ENCODE measurements at regions not wholly inside any gene's neighbourhood (a gene's known extent, or its start where the extent isn't known, plus 50 kb on each side); places are given as distances from the start of the nearest gene placed in this dataset.

- TF ChIP-seq CTCF (IDR thresholded peaks at IDR 0.05; ENCODE audit: extremely low read depth, insufficient read depth, missing control alignments), result no peak
- in situ Hi-C loops (cut with MboI; ENCODE audit: low pct_unique_long_range_greater_than_20kb, low sequenced_read_pairs, unreplicated experiment), result no loop called here
- no peak for DNase-seq (ENCODE audit: low spot score)
Observed at GRCh38 chr18:25727281-25727985, 363.0 kb downstream of the SS18 start.

- in situ Hi-C loops (cut with MboI; ENCODE audit: low pct_unique_long_range_greater_than_20kb, low sequenced_read_pairs, unreplicated experiment), result no loop called here
- no peak for TF ChIP-seq CTCF (IDR thresholded peaks at IDR 0.05; ENCODE audit: extremely low read depth, insufficient read depth, missing control alignments)
- DNase-seq (ENCODE audit: low spot score), result no peak
Observed at GRCh38 chr18:25726298-25726697, 364.1 kb downstream of the SS18 start.

GRCh38 chr18:25725501-25725900, 364.9 kb downstream of the SS18 start:
- DNase-seq (ENCODE audit: low spot score), result no peak
- in situ Hi-C loops (cut with MboI; ENCODE audit: low pct_unique_long_range_greater_than_20kb, low sequenced_read_pairs, unreplicated experiment), result no loop called here
- TF ChIP-seq CTCF (IDR thresholded peaks at IDR 0.05; ENCODE audit: extremely low read depth, insufficient read depth, missing control alignments), result no peak

GRCh38 chr18:25724997-25725396, 365.4 kb downstream of the SS18 start:
- in situ Hi-C loops (cut with MboI; ENCODE audit: low pct_unique_long_range_greater_than_20kb, low sequenced_read_pairs, unreplicated experiment), result no loop called here

GRCh38 chr18:25724121-25724520, 366.3 kb downstream of the SS18 start:
- TF ChIP-seq CTCF (IDR thresholded peaks at IDR 0.05; ENCODE audit: extremely low read depth, insufficient read depth, missing control alignments), result no peak
- in situ Hi-C loops (cut with MboI; ENCODE audit: low pct_unique_long_range_greater_than_20kb, low sequenced_read_pairs, unreplicated experiment), result no loop called here
- no peak for DNase-seq (ENCODE audit: low spot score)

More at GRCh38 chr18:25724997-25725396, 365.4 kb downstream of the SS18 start:
- DNase-seq (ENCODE audit: low spot score), result no peak
- no peak for TF ChIP-seq CTCF (IDR thresholded peaks at IDR 0.05; ENCODE audit: extremely low read depth, insufficient read depth, missing control alignments)

GRCh38 chr18:25713103-25713502, 361.1 kb upstream of the ZNF521 start:
- in situ Hi-C loops (cut with MboI; ENCODE audit: low pct_unique_long_range_greater_than_20kb, low sequenced_read_pairs, unreplicated experiment), result no loop called here
- DNase-seq (ENCODE audit: low spot score), result no peak
- TF ChIP-seq CTCF (IDR thresholded peaks at IDR 0.05; ENCODE audit: extremely low read depth, insufficient read depth, missing control alignments), result no peak

All from GM13977 (cell line).